ENCODE measurements at regions not wholly inside any gene's neighbourhood (a gene's known extent, or its start where the extent isn't known, plus 50 kb on each side); places are given as distances from the start of the nearest gene placed in this dataset.

GRCh38 chr10:61588770-61589211 lies 73.9 kb upstream of the CABCOCO1 start:
- TF ChIP-seq, protein P1, sequence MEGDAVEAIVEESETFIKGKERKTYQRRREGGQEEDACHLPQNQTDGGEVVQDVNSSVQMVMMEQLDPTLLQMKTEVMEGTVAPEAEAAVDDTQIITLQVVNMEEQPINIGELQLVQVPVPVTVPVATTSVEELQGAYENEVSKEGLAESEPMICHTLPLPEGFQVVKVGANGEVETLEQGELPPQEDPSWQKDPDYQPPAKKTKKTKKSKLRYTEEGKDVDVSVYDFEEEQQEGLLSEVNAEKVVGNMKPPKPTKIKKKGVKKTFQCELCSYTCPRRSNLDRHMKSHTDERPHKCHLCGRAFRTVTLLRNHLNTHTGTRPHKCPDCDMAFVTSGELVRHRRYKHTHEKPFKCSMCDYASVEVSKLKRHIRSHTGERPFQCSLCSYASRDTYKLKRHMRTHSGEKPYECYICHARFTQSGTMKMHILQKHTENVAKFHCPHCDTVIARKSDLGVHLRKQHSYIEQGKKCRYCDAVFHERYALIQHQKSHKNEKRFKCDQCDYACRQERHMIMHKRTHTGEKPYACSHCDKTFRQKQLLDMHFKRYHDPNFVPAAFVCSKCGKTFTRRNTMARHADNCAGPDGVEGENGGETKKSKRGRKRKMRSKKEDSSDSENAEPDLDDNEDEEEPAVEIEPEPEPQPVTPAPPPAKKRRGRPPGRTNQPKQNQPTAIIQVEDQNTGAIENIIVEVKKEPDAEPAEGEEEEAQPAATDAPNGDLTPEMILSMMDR (IDR thresholded peaks at IDR 0.05), result no peak
- no peak for TF ChIP-seq POLR2A (IDR thresholded peaks at IDR 0.05)
- no peak for TF ChIP-seq POLR2AphosphoS5 (IDR thresholded peaks at IDR 0.05)
- TF ChIP-seq EP300 (IDR thresholded peaks at IDR 0.05), result no peak
